Skeletal muscle cell (primary cell): ENCODE measurements at regions not wholly inside any gene's neighbourhood (a gene's known extent, or its start where the extent isn't known, plus 50 kb on each side); places are given as distances from the start of the nearest gene placed in this dataset.

Experiments used
- DNase-seq: peaks from one replicate; pipeline ENCODE4 v3.0.0-alpha.2; 2010; ENCODE audit warnings: low read depth
- H3K4me3 ChIP-seq: 2 replicates; pipeline ENCODE4 v1.5.1; 2011; ENCODE audit warnings: low read depth, mild to moderate bottlenecking, control low read depth, low read length, moderate library complexity

DNA sequence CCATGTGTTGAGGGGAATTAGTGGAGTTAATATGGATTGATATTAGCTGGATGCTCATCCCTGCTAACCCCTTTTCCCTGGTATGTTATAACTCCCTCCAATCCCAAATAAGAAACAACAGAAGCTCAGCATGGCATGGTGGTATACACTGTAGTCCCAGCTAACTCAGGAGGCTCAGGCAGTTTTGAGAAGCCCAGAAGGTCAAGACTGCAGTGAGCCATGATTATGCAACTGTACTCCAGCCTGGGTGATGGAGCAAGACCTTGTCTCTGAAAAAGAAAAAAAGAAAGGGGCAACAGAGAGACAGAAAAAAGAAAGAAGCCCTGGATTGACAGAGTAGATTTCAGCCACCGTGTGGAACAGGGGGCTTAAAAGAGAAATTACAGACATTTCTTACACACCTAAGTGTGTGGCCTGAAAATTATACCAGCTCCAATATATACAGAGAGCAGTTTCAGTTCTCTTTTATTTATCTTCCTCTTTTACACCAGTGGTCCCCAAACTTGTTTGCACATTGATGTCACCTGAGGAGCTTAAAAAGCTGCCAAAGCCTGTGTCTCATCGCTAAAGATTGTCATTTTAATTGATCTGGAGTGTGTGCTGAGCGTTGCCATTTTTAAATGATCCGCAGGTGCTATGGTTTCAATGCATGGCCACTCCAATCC lies 203.6 kb downstream of the UBE2E3 start:
- no peak for DNase-seq
- no peak overlapping the region for H3K4me3 ChIP-seq

DNA sequence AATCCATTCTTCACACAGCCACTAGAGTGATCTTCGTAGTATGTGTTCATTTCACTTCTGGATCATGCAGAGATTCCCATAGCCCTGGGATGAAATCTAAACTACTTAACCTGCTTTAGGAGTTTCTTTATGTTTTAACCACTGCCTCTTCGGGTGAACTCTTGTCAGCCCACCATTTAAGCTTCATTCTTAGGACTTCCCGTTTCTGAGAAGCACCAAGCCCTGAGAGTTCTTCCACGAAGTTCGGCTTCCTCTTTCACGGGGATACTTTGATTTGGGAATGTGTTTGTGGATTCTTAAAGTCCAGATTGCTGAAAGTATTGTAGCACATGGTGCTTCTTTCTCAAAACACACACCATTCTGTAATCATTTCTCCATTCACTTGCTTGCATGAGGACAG lies 205.0 kb downstream of the UBE2E3 start:
- no peak overlapping the region for H3K4me3 ChIP-seq
- DNase-seq = no peak

GRCh38 chr2:181185948-181186347 lies 205.5 kb downstream of the UBE2E3 start:
- H3K4me3 ChIP-seq = no peak overlapping the region
- DNase-seq = no peak

- DNase-seq = no peak
- no peak overlapping the region for H3K4me3 ChIP-seq
These were observed 208.2 kb downstream of the UBE2E3 start for GRCh38 chr2:181188605-181189004.

DNA sequence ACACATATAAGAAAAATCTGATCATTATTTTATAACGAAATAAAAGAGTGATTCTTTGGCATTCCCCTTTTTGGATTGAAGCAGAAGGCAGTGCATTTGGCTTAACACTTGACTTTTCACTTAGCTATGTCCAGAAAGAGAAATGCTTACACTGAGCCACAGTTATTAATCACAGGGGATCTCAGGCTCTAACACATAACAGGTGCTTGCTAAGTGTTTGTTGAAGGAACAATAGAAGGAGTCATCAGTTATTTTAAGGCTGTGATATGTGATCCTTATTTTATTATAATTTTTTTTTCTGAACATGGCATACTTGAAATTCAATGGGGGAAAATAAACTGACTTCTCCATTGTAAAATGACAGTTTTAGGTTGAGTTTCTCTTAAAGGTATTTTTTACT lies 209.5 kb downstream of the UBE2E3 start:
- no peak overlapping the region for H3K4me3 ChIP-seq
- no peak for DNase-seq

- peak; percentile 48 for DNase-seq
- no peak overlapping the region for H3K4me3 ChIP-seq
These were observed 210.3 kb downstream of the UBE2E3 start for GRCh38 chr2:181190711-181191110.

GRCh38 chr2:181193550-181193949 lies 213.1 kb downstream of the UBE2E3 start:
- no peak for DNase-seq
- H3K4me3 ChIP-seq = no peak overlapping the region

- no peak overlapping the region for H3K4me3 ChIP-seq
- no peak for DNase-seq
These were observed 216.0 kb downstream of the UBE2E3 start for GRCh38 chr2:181196401-181196800.

GRCh38 chr2:181197140-181197760 lies 216.8 kb downstream of the UBE2E3 start:
- DNase-seq = no peak
- no peak overlapping the region for H3K4me3 ChIP-seq

- DNase-seq = no peak
- no peak overlapping the region for H3K4me3 ChIP-seq
These were observed 217.9 kb downstream of the UBE2E3 start for GRCh38 chr2:181198183-181198864.

- peak; percentile 56 for DNase-seq
- no peak overlapping the region for H3K4me3 ChIP-seq
These were observed 223.0 kb downstream of the UBE2E3 start for GRCh38 chr2:181203412-181203811.

DNA sequence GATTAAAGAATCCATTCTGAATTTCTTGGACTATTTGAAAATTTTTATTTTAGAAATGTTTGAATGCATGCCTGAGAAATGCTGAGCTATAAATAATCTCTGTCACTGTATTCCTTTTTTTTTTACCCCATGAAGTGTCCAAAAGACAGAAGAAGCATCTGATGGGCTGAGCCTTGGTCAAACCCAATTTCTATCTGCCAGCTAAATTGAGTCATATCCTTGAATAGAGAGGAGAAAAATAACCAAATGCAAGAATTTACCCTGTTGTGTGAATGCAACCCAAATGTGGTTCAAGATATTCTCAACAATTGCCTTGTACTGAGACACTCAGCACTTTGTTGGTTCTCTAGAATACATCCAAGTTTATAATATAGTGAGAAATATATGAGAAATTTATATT lies 223.5 kb downstream of the UBE2E3 start:
- no peak overlapping the region for H3K4me3 ChIP-seq
- DNase-seq = no peak

DNA sequence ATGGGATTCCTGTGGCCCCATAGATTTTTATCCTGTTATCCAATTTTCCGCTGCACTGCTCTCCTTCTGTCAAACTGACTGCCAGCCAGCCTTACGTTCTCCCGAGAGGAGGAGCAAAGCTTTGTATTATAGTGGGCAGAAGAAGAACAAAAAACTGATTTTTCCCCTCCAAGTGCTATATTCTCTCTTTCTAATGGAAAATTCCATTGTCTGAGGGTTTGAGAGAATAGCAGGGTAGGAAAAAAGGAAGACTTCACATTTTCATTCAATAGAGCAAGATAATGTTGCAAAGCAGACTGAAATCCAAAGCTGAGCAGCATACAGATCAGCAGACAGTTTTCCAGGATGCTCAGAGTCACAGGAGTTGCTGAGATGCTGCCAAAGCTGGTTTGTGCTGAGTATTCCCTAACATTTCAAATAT lies 238.0 kb downstream of the UBE2E3 start:
- no peak for DNase-seq
- no peak overlapping the region for H3K4me3 ChIP-seq

- no peak overlapping the region for H3K4me3 ChIP-seq
- no peak for DNase-seq
These were observed 234.0 kb upstream of the ITGA4 start for GRCh38 chr2:181223234-181223633.

GRCh38 chr2:181224866-181225265 lies 232.3 kb upstream of the ITGA4 start:
- no peak for DNase-seq
- no peak overlapping the region for H3K4me3 ChIP-seq

DNA sequence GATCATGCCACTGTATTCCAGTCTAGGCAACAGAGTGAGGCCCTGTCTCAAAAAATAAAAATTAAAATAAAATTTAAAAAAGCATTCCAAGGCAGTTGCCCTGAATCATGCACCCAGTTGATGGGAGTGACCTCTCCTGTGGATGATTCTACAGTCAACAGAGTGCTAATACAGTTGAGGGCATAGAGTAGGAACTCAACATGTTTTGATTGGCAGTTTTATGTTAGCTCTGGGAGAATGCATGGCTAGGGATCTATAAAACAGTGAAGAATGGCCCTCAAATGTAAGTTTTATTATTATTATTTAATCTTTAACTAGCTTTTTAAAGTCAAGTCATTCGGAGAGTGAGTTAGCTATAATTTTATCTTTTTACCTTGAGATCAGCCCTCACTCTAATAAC lies 228.5 kb upstream of the ITGA4 start:
- DNase-seq = no peak

GRCh38 chr2:181231151-181231550 lies 226.0 kb upstream of the ITGA4 start:
- no peak for DNase-seq
- no peak overlapping the region for H3K4me3 ChIP-seq

More for the DNA sequence above, 228.5 kb upstream of the ITGA4 start:
- no peak overlapping the region for H3K4me3 ChIP-seq

- no peak for DNase-seq
- H3K4me3 ChIP-seq = no peak overlapping the region
These were observed 225.1 kb upstream of the ITGA4 start for GRCh38 chr2:181231886-181232621.

DNA sequence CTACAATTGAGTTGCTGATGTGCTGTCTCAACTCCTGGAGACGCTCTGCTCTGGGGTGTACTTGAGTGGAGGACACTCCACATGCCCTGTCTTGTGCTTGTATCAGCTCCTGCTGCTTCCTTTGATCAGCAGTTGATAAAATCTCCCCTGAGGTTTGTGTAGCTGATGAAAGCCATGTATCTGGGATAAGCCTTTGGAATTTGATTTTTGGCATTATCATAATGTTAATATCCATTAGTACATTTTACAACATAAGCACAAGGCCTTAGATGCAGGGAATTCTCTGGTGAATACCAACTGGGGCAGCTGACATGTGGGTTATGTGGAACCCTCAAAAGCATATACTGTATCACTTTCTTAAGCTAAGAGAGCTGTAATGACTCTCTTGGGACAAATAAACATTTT lies 222.7 kb upstream of the ITGA4 start:
- peak; percentile 34 for DNase-seq

GRCh38 chr2:181235011-181235410 lies 222.2 kb upstream of the ITGA4 start:
- no peak overlapping the region for H3K4me3 ChIP-seq
- no peak for DNase-seq

More for the DNA sequence above, 222.7 kb upstream of the ITGA4 start:
- H3K4me3 ChIP-seq = no peak overlapping the region
